HG03045 (cell line): ENCODE measurements at regions not wholly inside any gene's neighbourhood (a gene's known extent, or its start where the extent isn't known, plus 50 kb on each side); places are given as distances from the start of the nearest gene placed in this dataset.
"Not testable (repeated sequence)": the region's sequence is repeated elsewhere in the genome, so short reads cannot be mapped to it uniquely, and the experiment has no call there.

ENCODE experiments used
- ATAC-seq: cut with Tn5 transposase; IDR thresholded peaks from one replicate; pipeline ENCODE4 v1.9.1; 2021; ENCODE audit warnings: mild to moderate bottlenecking, moderate library complexity; ENCODE audit not compliant: unreplicated experiment

DNA sequence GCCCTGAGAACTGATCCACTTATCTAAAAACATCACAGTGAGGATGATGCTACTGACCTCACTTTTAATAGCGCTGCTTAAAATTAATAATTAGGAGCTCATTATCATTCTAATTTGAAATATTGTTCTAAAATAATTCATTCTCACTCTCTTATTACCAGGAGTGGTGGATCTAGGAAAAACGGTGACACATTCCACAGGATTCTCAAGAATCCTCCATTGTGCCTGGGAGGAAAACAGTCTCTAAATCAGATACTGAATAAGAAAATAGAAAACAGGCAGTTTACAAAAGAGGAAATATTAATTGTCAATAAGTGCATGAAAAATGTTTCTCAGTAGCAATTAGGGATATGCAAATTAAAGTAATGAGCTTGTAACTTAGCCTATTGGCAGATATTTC is 187.4 kb downstream of the TENT5A start:
- ATAC-seq: no peak

DNA sequence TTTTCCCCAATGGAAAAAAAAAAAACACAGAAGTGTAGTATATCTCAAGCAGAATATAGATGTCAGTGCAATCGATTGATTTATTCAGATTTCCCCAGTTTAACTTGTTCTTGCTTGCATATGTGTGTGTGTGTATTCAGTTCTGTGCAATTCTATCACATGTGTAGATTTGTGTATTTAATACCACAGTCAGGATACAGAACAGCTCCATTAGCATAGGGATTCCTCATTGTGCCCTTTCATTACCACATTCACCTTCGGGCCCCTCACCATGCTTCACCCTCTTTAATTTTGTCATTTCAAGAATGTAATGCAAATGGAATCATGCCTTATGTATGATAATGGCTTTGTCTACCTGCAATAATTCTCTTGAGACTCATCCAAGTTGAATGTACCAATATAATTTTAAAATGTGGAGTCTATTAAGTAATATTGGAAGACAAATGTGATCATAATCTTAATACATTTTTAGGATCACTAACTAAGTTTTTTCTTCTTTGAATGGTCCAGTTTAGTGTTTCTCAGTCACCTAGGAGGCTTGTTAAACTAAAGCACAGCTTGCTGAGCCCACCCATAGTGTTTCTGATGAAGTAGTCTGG is 187.9 kb downstream of the TENT5A start:
- ATAC-seq: no peak

DNA sequence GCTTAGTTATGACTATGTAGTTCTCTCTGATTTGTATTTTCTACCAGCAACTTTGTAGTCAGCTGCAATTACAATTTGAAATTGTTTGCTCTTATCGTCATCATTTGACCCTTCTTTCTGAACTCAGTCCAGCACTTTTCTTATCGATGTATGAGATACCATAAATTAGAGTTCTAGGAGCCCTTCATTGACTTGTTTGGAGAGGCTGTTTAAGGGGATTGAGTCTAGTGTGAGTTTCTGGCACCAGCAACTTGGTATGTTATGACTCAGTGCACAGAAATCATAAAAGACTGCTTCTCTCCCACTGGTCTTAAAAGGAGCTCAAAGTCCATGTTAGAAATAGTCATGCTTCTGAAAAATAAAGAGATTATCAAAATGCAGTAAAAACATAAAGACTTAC is 190.3 kb downstream of the TENT5A start:
- ATAC-seq: no peak

DNA sequence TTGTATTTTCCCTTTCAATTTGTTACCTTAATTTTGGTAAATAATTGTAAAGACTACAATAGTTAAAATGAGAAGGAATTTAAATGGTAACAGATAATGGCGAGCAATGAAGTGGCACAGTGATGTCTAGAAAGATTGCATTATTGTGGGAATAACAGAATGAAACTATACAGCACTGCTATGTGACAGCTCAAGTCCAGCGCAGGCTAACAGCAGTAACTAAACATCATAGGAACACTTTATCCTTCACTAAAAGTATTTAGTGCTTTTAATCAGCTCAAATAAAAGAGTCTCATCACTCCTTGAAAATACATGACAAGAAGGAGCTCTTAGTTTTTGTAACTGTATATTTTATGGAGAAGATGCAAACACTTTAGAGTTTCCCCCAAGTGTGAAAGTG is 190.8 kb downstream of the TENT5A start:
- ATAC-seq: no peak

DNA sequence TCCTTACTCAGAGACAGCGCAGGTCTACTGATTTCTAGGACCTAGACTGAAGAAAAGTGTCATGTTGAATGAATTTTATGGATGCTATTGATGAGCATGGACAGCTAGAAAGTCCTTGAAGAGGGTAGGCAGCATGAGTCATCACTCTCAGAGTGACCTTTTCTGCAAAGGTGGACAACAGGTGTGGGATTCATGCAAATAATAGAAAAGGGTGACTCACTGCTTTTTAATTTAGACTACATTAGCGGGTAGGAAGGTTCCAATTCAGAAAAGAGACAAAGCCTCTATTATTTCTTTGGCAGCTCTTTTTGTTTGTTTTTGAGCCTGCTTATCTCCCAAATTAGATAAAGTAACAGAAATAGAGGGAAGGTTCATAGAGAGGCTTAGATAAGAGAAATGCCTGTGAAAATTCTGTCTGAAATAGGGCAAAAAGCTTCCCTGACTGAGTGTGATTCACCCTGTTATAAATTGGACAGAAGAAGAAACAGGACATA is 191.4 kb downstream of the TENT5A start:
- no peak for ATAC-seq

DNA sequence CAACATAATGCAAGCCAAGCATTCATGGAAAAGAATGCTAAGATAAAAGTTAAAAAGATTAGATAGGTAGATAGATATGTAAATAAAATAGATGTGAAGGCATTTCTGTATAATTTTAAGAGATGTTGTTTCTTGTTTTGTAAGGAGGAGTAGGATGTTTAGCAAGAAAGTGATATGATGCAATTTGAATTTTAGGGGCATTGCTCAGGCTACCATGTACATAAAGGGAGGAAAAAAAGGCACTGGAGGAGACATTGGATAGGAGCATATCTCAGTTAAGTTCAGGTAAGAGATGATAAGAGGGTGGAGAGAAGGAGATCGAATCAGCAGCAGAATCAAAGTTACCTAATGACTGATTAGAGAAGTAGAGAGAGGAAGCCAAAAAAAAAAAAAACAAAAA is 194.7 kb downstream of the TENT5A start:
- ATAC-seq: no peak

DNA sequence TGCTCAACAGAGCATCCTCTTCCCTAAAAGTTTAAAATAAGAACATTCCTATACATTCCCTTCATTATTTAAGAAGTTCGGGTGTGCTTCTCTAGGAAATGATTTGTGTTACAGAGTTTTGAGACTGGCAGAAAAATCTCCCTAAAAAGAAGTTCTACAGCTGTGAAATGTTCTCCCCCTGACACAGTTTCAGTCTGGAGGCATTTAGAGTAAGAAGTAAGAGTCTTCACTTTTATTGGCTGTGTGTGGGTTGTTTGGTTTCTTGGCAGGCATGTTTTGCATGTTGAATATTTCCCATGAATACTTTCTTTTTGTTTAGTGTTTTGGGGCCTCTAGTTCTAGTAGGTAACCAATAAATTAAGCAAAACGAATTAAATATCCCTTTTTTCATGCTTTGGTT is 195.9 kb downstream of the TENT5A start:
- ATAC-seq: no peak

DNA sequence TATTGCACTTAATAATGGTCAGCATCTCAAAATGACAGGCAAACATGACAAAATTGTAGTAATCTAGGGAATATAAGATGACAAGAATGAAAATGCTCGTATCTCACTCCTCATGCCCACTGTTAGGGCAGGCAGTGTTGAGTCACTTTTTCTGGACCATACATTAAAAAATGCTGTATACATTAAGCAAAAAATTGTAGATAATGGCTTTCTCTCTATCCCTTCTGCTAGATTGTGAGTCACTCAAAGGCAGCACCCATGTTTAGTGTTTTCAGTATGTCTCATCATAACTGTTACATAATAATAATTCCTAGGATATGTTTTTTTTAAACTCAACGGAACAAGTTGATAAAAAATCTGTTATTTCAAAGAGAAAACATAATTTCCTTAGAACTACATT is 199.3 kb downstream of the TENT5A start:
- ATAC-seq: no peak

DNA sequence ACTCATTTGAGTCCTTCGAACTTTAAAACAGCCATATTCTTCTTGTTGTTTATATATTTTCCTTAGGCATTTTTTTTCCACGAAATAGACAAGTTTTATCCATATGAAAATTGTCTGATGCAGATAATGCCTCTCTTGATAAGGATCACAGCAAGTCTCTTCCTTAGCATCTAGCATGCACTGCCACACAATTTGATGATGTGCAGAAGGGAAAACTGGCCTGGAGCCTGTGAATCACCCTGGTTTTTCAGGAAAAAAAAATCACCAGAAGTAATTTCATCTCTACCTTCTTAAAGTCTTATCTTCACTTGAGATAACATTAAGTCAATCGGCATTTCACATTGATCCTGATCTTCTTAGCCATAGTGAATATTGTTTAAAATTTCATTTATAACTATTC is 199.8 kb downstream of the TENT5A start:
- no peak for ATAC-seq

DNA sequence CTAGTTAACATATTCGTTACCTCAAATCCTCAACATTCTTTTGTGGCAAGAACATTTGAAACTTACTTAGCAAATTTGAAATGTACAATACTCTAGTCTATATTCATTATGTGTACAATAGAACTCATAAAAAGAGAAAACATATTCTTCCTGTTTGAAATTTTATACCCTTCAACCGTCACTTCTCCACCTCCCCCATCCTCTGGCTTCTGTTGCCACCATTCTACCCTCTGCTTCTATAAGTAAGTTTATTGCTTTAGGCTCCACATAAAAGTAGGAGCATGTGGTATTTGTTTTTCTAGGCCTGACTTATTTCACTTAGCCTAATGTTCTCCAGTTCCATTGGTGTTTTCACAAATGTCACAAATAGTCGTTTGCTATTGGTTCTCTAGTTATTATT is 205.3 kb downstream of the TENT5A start:
- no peak for ATAC-seq

DNA sequence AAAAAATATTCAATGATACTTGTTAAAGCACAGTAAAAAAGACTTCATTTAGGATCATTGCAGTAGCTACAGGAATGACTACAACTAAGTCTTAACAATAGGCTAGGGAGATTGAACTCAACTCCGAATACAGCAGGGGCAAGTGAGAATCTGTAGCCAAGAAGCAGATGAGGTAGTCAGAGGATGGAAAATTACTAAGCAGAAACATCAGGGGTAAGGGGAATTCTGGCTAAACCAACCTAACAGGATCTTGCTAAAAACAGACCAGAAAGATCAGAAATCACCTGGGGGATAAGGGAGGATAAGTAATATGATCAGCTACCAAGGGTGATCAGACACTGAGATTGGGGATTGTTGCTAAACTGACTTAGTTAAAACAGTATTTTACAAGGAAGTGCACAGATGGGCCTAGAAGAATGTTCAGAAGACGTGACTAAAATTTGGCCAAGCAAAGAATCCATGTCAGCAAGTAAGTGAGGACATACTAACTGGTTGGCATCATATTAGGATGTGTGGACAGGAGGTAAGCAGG is 217.5 kb downstream of the TENT5A start:
- ATAC-seq: no peak

DNA sequence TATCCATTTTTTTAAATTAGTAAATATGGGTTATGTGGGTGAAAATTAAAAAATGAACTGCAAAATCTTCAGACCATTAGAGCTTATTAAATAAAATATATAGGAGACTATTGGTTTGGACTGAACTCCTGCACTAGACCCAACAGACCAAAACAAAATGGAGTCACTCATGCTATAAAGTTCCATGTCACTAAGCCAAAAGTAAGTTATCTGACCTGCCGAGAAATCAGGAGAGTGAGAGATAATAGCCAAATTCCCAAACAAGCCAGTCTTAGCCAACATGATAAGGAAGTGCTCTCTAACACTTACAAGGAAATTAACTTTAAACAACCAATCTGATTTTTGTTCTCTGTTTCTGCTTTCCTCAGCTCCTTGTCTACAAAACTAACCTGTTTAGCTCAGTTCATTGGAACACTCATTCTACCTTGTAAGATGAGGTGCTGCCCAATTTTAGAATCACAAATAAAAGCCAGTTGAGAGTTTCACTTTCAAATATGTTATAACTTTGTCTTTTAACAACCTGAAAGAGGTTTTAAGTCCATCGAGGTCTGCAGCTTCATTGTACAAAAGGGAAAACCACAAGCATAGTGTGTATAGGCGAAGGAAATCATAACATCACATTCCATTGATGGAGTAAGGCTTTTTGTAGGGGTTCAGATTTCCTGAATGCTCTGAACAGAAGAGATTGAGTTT is 220.5 kb downstream of the TENT5A start:
- no peak for ATAC-seq

DNA sequence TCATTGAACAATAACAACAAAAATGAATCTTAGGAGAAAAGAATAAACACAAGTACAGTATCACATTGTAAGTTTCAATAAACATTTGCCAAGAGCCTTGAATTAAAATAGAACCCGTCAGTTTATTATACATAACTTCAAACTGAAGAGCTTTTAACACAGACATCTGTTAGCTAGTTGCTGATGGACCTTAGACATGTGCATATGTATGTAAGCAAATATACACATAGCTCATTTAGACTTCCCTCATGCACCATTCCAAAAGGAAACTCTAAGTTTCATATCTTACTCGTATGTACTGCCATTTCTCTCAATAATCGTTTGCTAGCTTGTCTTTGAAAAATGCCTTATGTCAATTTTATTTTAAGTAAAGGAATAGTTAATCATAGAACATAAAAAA is 235.0 kb downstream of the TENT5A start:
- no peak for ATAC-seq

DNA sequence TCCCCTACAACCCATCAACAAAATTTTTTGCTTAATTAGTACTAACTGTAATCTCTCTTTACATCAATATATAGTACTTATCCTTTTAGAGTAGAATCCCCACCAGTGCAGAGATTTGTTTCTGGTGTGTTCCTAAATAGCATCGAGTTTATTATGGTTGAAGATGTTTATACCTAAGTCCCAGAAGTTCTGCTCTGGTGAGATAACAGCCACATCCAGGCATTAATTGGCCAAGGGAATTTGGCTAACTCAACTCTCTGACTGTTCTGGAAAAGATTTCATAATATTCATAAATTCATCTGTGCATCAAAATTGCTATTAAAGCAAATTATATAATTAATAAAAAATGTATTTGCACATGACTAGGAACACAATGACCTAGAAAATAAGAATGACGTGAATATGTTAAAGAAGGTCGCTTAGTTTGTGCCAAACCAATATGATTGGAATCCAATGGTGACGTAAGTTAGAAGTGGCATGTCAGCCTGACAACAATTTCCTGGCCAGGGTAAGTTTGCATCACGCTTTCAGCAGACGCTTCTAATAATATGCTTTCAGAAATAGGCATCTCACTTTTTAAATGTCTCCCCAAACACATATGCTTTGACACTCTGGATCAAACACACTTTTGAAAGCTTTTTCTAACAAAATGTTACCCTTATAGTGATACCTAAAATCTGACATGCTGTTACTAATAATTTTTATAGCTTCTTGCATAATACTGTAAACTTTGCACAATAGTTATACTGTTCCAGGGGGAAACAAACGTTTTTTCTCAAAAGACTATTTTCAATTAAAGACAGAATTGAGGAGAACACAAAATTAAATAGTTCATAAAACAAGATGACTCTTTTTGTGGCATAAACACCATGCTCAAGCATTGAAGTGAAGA is 236.7 kb downstream of the TENT5A start:
- no peak for ATAC-seq

DNA sequence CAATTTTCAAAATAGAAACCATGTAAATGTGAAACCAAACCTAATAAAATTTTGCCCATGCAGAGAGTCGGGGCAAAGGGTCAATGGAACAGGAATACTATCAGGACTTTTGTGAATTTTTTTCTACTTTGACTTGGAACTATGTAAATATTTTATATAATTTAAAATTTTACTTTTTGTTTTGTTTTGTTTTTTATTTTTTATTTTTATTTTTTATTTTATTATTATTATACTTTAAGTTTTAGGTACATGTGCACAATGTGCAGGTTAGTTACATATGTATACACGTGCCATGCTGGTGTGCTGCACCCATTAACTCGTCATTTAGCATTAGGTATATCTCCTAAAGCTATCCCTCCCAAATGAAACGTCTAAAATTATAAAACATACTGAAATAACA is 238.3 kb downstream of the TENT5A start:
- ATAC-seq: not testable (repeated sequence)

DNA sequence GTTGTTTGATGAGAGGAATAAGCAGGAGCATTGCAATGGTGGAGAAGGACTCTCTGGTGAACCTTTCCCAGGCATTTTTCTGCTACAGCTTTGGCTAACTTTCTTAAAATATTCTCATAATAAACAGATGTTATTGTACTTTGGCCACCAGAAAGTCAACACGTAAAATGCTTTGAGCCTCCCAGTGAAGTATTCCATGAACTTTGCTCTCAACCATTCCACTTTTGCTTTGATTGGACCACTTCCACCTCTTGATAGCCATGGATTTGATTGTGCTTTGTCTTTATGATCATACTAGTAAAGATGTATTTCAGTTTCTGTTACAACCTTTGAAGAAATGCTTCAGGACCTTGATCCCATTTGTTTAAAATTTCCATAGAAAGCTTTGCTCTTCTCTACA is 241.1 kb downstream of the TENT5A start:
- no peak for ATAC-seq

DNA sequence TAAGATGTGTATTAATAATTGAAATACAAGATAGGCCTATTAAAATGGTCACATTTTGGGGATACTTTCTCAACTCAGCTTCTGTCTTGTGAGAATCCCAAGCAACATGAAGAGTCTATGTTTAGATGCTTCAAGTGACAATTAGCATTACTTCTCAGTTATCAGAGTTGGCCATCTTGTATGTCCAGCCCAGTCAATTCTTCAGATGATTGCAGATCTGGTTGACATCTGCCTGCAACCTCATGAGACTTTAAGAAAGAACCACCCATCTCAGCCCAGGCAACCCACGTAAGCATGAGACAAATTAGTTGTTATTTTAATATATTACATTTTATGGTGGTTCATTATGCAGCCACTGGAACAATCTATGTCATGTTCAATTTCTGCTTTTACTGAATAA is 256.5 kb downstream of the TENT5A start:
- ATAC-seq: no peak

DNA sequence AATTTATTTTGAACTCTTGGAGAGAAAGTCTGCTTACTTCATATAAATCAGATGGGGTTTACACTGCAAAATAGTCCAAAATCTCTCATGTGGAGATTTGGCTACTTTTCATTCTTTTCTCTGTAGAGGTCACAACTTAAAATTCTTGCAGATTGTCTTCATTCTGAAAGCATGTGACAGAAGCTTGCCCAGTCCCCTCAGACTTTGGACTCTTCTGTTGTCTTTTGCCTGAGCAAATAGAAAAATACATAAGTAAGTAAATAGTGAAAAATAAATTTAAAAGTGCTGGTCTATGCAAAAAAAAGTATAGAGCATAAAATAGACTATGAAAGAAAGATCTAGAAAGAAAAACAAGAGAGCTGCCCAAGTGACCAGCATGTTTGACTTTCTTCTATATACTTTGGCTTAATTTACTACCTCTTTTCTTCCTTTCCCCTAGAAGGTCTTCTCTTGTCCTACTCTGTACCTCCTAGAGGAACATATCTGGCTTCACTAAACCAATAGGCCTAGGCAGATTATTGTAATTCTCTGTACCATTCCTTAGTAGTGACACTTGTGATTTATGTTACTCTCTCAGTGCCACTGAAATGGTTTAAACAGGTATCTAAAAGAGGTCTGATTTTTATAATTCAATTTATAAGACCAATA is 260.9 kb downstream of the TENT5A start:
- ATAC-seq: no peak

DNA sequence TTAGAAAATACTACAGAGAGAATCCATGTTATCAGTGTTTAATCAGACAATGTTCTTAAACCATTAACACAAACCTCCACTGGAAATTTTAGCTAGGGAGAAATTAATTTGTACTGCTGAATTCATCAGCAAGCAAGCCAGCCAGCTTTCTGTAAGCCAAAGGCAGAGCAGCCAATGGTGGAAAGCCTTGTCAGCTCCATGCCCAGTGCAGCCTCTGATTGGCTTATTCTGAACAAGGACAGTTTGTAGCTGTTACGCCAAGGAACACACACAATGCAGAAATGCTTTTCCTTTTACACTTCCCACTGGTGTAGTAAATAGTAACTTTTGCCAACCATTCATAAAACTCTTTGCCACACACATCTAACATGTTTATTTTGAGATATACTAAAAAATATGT is 265.0 kb downstream of the TENT5A start:
- no peak for ATAC-seq

DNA sequence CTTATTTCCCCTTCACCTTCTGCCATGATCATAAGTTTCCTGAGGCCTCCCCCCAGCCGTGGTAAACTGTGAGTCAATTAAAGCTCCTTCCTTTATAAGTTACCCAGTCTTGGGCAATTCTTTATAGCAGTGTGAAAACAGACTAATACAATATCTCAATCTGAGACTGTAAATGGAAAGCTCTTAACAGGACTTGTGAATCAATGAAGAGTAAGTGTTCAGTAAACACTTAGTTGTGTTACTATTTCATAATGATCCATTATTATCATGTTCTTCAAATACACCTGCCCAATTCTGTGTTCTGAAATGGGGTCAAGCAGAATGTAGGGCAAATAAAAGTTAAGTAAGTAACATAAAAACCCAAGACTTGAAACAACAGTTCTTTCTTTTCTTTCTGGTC is 266.2 kb downstream of the TENT5A start:
- ATAC-seq: no peak

DNA sequence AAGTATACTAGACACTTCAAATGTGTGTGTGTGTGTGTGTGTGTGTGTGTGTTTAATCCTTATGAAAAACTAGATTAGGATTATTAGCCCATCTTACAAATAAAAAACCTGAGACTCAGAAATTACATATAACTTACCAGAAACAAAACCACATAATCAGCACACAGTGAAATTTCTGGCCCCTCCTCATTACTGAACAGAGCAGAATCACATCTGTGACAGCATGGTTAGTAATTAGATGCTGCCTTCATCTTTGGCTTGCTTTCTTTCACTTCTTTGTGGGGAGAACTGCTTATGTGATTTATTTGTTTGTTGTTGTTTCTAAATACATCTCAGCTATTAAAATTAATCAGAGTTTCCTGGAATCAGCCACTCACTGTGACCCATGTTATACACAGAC is 267.1 kb downstream of the TENT5A start:
- no peak for ATAC-seq
